HL-60 (cell line): ENCODE measurements at regions not wholly inside any gene's neighbourhood (a gene's known extent, or its start where the extent isn't known, plus 50 kb on each side); places are given as distances from the start of the nearest gene placed in this dataset.

ENCODE experiments used
- DNase-seq, 2 experiments: peaks; one replicate each; pipeline ENCODE4 v3.0.0-alpha.2; 2010 to 2020; ENCODE audit warnings: low read depth in 1 of 2, low spot score in 1 of 2
- H3K27ac ChIP-seq: fragments of 250-450 bp; sonication (Bioruptor Pico); replicated peaks from 2 replicates; pipeline ENCODE4 v1.5.1; 2020; ENCODE audit warnings: mild to moderate bottlenecking, moderate library complexity
- H3K27me3 ChIP-seq: fragments of 250-450 bp; sonication (Bioruptor Pico); 2 replicates; pipeline ENCODE4 v1.5.1; 2021; ENCODE audit warnings: mild to moderate bottlenecking, moderate library complexity; ENCODE audit not compliant: insufficient read depth, poor library complexity, severe bottlenecking
- H3K4me3 ChIP-seq: replicated peaks from 2 replicates; pipeline ENCODE4 v1.5.1; 2011; ENCODE audit warnings: mild to moderate bottlenecking, control low read depth, low read length; ENCODE audit not compliant: insufficient read depth
- CTCF ChIP-seq: IDR thresholded peaks from one replicate; pipeline ENCODE4 v1.5.1; 2011; ENCODE audit warnings: low read length, control low read depth, inconsistent platforms; ENCODE audit not compliant: insufficient read depth
- GABPA ChIP-seq: IDR thresholded peaks from 2 replicates; pipeline ENCODE4 v1.6.1; 2012; ENCODE audit warnings: low read depth
- POLR2AphosphoS5 ChIP-seq: IDR thresholded peaks from 2 replicates; pipeline ENCODE4 v1.6.1; 2012; ENCODE audit warnings: low read depth
- SPI1 ChIP-seq: IDR thresholded peaks from 2 replicates; pipeline ENCODE4 v1.6.1; 2012; ENCODE audit warnings: low read depth, mild to moderate bottlenecking, borderline replicate concordance
- TF ChIP-seq, protein P1 (sequence below): IDR thresholded peaks from 2 replicates; pipeline ENCODE4 v1.6.1; 2012; ENCODE audit warnings: low read depth; ENCODE audit not compliant: insufficient replicate concordance

- H3K27ac ChIP-seq: no peak overlapping the region
- TF ChIP-seq POLR2AphosphoS5 (no peak), SPI1 (no peak), CTCF (no peak)
- no peak for DNase-seq
- no peaks in the 10 kb centered on the region for H3K27me3 ChIP-seq
- H3K4me3 ChIP-seq: no peak overlapping the region
Observed at GRCh38 chr11:92848578-92848977, 120.9 kb upstream of the MTNR1B start.

GRCh38 chr11:92850296-92850826, 119.1 kb upstream of the MTNR1B start:
- Histone ChIP-seq H3K27ac (no peak overlapping the region), H3K27me3 (no peaks in the 10 kb centered on the region), H3K4me3 (no peak overlapping the region)
- no peak for DNase-seq
- TF ChIP-seq, protein P1, sequence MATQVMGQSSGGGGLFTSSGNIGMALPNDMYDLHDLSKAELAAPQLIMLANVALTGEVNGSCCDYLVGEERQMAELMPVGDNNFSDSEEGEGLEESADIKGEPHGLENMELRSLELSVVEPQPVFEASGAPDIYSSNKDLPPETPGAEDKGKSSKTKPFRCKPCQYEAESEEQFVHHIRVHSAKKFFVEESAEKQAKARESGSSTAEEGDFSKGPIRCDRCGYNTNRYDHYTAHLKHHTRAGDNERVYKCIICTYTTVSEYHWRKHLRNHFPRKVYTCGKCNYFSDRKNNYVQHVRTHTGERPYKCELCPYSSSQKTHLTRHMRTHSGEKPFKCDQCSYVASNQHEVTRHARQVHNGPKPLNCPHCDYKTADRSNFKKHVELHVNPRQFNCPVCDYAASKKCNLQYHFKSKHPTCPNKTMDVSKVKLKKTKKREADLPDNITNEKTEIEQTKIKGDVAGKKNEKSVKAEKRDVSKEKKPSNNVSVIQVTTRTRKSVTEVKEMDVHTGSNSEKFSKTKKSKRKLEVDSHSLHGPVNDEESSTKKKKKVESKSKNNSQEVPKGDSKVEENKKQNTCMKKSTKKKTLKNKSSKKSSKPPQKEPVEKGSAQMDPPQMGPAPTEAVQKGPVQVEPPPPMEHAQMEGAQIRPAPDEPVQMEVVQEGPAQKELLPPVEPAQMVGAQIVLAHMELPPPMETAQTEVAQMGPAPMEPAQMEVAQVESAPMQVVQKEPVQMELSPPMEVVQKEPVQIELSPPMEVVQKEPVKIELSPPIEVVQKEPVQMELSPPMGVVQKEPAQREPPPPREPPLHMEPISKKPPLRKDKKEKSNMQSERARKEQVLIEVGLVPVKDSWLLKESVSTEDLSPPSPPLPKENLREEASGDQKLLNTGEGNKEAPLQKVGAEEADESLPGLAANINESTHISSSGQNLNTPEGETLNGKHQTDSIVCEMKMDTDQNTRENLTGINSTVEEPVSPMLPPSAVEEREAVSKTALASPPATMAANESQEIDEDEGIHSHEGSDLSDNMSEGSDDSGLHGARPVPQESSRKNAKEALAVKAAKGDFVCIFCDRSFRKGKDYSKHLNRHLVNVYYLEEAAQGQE: no peak
- TF ChIP-seq CTCF (no peak), GABPA (no peak)

- Histone ChIP-seq H3K4me3 (no peak overlapping the region), H3K27ac (no peak overlapping the region), H3K27me3 (no peaks in the 10 kb centered on the region)
- DNase-seq: no peak
- no peak for TF ChIP-seq CTCF
- no peak for TF ChIP-seq SPI1
- no peak for TF ChIP-seq POLR2AphosphoS5
- TF ChIP-seq, protein P1: no peak
- no peak for TF ChIP-seq GABPA
Observed at GRCh38 chr11:92852229-92852628, 117.2 kb upstream of the MTNR1B start.

DNA sequence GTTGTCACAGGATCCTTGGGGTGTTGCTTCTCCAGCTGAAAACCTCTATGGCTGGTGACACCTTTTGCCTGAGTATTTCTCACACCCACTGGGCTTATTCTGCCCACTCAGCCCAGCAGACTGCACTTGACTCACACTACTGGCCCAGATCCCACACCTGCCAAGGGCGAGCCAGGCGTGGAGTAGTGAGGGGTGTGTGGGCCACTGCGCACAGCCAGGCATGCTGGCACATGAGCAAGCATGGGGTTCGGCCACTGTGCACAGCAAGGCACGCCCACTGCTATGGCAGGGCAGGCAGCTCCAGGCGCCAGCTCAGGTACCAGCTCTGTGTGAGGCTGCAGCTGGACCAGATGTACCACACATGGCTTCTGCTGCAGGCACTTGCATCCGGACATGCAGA, 116.5 kb upstream of the MTNR1B start:
- no peak for DNase-seq
- TF ChIP-seq POLR2AphosphoS5 (no peak), GABPA (no peak), CTCF (no peak), SPI1 (no peak)
- TF ChIP-seq, protein P1: no peak
- Histone ChIP-seq H3K27me3 (no peaks in the 10 kb centered on the region), H3K4me3 (no peak overlapping the region), H3K27ac (no peak overlapping the region)
